ENCODE measurements at regions not wholly inside any gene's neighbourhood (a gene's known extent, or its start where the extent isn't known, plus 50 kb on each side); places are given as distances from the start of the nearest gene placed in this dataset.

DNA sequence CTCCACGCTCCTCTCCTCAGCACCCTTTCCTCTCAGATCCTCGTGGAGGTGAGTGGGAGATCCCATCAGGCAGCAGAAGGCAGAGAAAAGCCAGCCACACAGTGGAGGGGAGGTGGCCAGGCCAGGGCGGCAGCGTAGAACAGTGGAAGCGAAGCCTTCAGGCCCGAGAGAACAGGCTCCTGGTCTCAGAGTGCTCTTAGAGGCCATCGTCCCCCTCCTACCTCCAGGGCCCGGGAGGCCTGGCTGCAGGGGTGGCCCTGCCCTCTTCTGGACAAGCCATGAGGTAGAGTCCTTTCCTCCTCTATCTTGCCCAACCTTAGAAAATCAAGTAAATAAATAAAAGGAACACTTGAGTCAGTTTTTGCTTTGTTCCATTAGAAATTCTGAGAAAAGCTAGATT is 202.0 kb downstream of the KATNAL1 start:
- Histone ChIP-seq H3K27me3 (replicated peaks; ENCODE audit: control insufficient read depth, insufficient read depth, low read length) (no peaks in the 10 kb centered on the region), H3K4me3 (replicated peaks; ENCODE audit: low read depth, low read length) (no peak overlapping the region), H3K36me3 (ENCODE audit: control insufficient read depth, insufficient read depth, low read length) (no peaks in the 10 kb centered on the region)
- no peak for DNase-seq (ENCODE audit: extremely low read depth, insufficient read length)
- TF ChIP-seq, protein P1, sequence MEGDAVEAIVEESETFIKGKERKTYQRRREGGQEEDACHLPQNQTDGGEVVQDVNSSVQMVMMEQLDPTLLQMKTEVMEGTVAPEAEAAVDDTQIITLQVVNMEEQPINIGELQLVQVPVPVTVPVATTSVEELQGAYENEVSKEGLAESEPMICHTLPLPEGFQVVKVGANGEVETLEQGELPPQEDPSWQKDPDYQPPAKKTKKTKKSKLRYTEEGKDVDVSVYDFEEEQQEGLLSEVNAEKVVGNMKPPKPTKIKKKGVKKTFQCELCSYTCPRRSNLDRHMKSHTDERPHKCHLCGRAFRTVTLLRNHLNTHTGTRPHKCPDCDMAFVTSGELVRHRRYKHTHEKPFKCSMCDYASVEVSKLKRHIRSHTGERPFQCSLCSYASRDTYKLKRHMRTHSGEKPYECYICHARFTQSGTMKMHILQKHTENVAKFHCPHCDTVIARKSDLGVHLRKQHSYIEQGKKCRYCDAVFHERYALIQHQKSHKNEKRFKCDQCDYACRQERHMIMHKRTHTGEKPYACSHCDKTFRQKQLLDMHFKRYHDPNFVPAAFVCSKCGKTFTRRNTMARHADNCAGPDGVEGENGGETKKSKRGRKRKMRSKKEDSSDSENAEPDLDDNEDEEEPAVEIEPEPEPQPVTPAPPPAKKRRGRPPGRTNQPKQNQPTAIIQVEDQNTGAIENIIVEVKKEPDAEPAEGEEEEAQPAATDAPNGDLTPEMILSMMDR (IDR thresholded peaks at IDR 0.05; ENCODE audit: insufficient read depth, low read length, poor library complexity, severe bottlenecking): no peak

DNA sequence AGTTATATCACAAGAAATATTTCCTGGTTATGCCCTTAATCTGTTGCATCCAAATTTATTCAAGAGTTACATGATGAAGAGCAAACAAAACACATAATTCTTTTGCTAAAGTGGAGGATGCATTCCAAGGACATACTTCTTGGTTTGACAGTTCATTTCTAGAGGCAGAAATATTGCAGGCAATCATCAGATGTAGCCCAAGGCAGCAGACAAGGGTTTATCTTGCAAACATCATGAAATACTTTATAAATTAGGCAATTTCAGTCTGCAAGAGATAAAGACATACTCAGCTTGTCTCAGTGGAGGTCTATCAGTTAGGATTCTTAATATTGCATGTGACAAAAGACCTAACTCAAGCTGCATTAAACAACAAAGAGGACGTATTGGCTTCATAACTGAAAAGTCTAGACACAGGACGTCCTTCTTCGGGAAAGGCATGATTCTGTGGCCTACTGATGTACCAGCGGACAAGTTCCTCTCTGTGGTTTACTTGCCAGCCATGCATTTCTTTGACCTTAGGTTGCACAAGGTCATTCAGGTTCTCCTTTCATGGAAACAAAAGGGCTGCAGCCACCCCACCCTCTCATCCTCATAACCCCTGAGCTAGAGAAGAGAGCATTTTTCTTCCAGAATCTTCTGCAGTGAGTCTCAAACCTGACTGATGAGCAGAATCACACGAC is 204.1 kb downstream of the KATNAL1 start:
- Histone ChIP-seq H3K36me3 (ENCODE audit: control insufficient read depth, insufficient read depth, low read length) (no peaks in the 10 kb centered on the region), H3K4me3 (replicated peaks; ENCODE audit: low read depth, low read length) (no peak overlapping the region), H3K27me3 (replicated peaks; ENCODE audit: control insufficient read depth, insufficient read depth, low read length) (no peaks in the 10 kb centered on the region)
- no peak for DNase-seq (ENCODE audit: extremely low read depth, insufficient read length)
- TF ChIP-seq, protein P1 (IDR thresholded peaks at IDR 0.05; ENCODE audit: insufficient read depth, low read length, poor library complexity, severe bottlenecking): no peak

DNA sequence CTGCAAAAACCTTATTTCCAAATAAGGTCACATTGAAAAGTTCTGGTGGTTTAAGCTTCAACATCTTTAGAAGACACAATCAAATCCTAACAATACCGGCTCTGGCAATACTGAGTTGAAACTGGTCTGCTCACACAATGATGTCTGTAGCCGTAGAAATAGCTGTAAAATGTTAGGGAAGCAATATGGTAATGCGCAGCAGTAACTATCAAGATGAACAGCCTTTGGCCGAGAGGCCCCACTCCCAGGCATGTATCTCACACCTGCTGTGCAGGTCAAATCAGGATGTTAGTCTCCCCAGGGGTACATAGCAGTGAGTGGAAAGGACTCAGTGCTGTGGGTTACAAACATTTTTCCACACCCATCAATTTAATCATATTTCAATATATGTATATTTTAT is 207.1 kb downstream of the KATNAL1 start:
- Histone ChIP-seq H3K36me3 (ENCODE audit: control insufficient read depth, insufficient read depth, low read length) (no peaks in the 10 kb centered on the region), H3K27me3 (replicated peaks; ENCODE audit: control insufficient read depth, insufficient read depth, low read length) (peaks cover 1% of the 10 kb centered on the region; the same call in 1 of the 2 replicates), H3K4me3 (replicated peaks; ENCODE audit: low read depth, low read length) (no peak overlapping the region)
- TF ChIP-seq, protein P1 (IDR thresholded peaks at IDR 0.05; ENCODE audit: insufficient read depth, low read length, poor library complexity, severe bottlenecking): no peak
- DNase-seq (ENCODE audit: extremely low read depth, insufficient read length): no peak

DNA sequence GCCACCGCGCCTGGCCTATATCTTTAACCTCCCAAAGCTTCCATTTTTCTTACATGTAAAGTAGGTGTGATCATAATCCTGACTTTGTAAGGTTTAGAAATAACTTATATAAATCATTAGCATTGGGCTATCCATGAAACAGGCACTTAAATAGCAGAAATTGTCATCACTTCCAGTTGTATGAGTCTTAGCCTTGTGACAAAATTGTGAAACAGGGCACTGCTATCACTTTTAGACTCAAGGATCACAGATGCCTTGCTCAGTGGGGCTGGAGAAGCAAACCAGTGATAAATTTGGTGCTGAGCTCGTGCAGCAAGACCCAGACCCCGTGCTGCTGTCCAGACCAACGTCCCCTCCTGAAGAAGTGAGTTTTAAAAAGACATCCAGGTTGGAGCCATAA is 209.7 kb downstream of the KATNAL1 start:
- TF ChIP-seq, protein P1 (IDR thresholded peaks at IDR 0.05; ENCODE audit: insufficient read depth, low read length, poor library complexity, severe bottlenecking): no peak
- Histone ChIP-seq H3K4me3 (replicated peaks; ENCODE audit: low read depth, low read length) (no peak overlapping the region), H3K36me3 (ENCODE audit: control insufficient read depth, insufficient read depth, low read length) (no peaks in the 10 kb centered on the region), H3K27me3 (replicated peaks; ENCODE audit: control insufficient read depth, insufficient read depth, low read length) (peaks cover 1% of the 10 kb centered on the region; the same call in 1 of the 2 replicates)
- DNase-seq (ENCODE audit: extremely low read depth, insufficient read length): no peak

DNA sequence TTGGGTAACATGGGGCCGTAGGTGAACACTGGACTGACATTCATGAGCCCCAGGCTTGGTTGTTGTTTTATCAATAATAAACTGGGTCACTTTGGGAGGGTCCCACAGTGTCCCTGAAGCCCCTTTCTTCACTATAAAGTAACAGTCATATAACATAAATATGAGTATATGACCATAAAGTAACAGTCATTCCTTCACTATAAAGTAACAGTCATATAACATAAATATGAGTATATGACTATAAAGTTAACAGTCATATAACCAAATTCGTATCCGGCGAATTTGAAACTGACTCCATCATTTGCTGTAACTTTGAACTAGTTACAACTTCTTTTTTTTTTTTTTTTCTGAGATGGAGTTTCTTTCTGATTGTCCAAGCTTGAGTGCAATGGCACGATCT is 210.3 kb downstream of the KATNAL1 start:
- no peak overlapping the region for H3K4me3 ChIP-seq (replicated peaks; ENCODE audit: low read depth, low read length)
- H3K27me3 ChIP-seq (replicated peaks; ENCODE audit: control insufficient read depth, insufficient read depth, low read length): peaks cover 1% of the 10 kb centered on the region; the same call in 1 of the 2 replicates
- H3K36me3 ChIP-seq (ENCODE audit: control insufficient read depth, insufficient read depth, low read length): no peaks in the 10 kb centered on the region
- no peak for DNase-seq (ENCODE audit: extremely low read depth, insufficient read length)
- TF ChIP-seq, protein P1 (IDR thresholded peaks at IDR 0.05; ENCODE audit: insufficient read depth, low read length, poor library complexity, severe bottlenecking): no peak
